HuH-7.5 (cell line): ENCODE measurements at regions not wholly inside any gene's neighbourhood (a gene's known extent, or its start where the extent isn't known, plus 50 kb on each side); places are given as distances from the start of the nearest gene placed in this dataset.
"Not testable (repeated sequence)": the region's sequence is repeated elsewhere in the genome, so short reads cannot be mapped to it uniquely, and the experiment has no call there.

Source experiments
- DNase-seq: peaks from one replicate; pipeline ENCODE4 v3.0.0; 2011; ENCODE audit warnings: low spot score

DNA sequence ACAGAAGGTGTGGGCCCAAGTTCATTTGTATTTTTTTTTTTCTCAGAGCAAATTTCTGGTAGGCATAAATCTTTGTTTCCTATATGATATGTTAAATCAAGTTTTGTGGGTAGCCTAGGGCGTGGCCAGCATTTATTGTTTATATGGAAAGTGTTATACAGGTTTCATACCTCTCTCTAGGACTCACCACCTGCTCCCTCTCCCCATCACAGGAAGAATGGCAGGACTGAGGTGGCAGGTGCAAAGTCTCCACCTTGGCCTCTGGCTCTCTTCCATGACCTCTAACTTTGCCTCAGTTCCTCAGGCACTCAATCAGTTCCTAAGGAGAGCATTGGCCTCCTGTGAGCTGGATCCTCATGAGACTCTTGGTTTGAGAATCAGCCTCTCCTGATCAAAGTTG lies 172.3 kb upstream of the TSC22D1 start:
- DNase-seq = no peak

GRCh38 chr13:44747179-44747578 lies 171.0 kb upstream of the TSC22D1 start:
- DNase-seq = no peak

- DNase-seq = no peak
Measured at GRCh38 chr13:44746690-44747089, 170.6 kb upstream of the TSC22D1 start.

- DNase-seq = no peak
Measured at GRCh38 chr13:44744880-44745633, 168.9 kb upstream of the TSC22D1 start.

DNA sequence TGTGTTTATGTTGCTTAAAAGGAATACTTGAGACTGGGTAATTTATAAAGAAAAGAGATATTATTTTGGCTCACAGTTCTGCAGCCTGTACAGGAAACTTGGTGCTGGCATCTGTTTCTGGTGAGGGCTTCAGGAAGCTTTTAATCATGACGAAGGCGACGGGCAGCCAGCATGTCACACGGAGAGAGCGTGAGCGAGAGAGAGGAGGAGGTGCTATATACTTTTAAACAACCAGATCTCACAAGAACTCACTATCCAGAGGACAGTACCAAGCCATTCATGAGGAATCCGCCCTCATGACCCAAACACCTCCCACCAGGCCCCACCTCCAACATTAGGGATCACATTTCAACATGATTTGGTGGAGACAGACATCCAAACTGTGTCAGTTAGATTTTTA lies 163.4 kb upstream of the TSC22D1 start:
- DNase-seq = no peak

DNA sequence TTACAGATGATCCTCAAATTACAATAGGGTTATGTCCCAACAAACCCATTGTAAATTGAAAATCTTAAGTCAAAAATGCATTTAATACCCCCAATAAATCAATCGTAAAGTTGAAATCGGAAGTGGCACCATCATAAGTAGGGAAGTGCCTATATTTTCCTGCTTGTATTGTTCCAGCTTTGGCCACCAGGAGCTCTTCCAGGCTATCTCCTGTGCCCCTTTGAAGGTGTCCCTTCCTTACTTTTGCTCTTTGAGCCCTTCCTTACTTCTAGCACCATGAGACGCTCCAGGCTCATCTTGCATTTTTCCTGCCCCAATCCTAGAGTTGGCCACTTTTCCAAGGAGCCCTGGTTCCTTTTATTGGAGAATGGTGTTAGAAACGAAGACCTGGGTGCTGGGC lies 163.0 kb upstream of the TSC22D1 start:
- no peak for DNase-seq

- no peak for DNase-seq
Measured at GRCh38 chr13:44738463-44738862, 162.3 kb upstream of the TSC22D1 start.

DNA sequence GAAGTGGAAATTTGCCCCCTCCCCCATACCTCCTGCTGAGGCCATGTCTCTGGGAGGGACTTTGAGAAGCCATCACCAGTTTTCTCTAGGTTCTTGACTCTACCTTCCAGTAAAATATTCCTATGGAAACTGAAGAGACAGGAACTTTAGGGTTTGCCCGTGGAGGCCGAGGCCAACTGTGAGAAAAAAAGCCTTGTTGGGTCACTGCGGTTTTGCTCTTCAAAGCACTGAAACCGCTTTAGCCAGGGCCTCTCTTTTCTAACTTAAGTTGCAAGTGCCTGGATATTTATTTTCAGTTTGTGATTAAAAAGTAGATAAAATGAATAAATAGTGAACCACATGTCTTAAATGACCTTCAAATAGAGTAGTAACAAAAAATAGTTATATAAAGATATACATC lies 159.7 kb upstream of the TSC22D1 start:
- DNase-seq = no peak

DNA sequence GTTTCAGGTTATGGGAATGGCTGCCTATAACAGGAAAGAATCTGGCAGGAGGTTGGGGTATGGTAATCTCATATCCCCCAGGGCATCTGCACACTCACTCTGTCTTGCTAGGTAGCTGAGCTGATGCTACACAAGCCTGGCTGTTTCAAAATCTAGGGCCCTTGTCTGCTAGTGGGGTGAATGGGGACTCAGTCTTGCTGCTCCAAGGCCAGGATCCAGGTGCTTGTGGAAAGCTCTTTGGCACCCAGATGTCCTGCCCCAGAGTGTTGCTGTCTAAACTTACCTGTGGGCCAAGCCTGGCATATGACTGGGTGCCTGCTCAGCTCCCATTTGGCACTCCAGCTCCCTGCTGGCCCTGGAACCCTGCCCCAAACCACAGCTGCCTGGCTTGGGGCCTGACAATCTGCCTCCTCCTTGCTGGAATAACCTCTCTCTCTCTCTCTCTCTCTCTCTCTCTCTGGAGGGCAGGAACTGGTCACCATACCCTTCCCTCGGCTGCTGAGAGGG lies 158.1 kb upstream of the TSC22D1 start:
- DNase-seq = no peak

DNA sequence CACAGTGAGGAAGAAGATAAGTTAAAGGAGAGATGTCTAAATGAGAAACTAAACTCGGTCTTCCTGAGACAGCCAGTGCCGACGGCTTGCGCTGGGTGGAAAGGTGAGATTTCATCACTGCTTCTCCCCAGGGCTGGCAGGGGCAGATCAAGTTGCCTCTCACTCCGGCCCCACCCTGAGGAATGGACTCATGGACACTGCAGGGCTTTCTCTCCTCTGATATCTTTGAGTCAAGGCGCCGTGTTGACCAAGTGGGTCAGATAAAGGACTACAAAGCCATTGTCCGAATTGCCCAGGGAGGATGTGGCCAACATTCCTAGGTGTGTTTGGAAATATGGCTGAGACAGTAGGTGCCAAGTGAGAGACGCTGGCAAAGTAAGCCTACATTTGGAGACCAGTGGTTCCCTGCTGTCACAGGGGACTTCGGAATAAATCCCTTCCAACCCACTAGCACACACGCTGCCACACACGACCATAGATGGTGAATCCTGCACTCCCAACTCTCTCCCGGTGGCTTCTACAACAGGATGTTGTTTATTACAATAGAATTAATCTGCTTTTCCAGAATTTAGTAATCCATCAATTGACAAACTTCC lies 156.5 kb upstream of the TSC22D1 start:
- DNase-seq = no peak

GRCh38 chr13:44730851-44731250 lies 154.7 kb upstream of the TSC22D1 start:
- DNase-seq = no peak

- no peak for DNase-seq
Measured at GRCh38 chr13:44730099-44730498, 154.0 kb upstream of the TSC22D1 start.

DNA sequence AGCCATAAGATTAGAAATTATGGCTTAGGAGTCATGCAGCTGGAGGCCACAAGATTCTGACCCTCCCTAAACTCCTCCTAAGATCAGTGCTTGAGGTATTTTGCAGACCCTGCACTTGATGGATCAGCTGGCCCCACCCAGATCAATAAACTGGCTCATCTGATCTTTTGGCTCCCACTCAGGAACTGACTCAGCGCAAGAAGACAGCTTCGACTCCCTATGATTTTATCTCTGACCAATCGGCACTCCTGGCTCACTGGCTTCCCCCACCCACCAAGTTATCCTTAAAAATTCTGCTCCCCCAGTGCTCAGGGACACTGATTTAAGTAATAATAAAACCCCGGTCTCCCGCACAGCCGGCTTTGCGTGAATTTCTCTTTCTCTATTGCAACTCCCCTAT lies 151.5 kb upstream of the TSC22D1 start:
- DNase-seq = not testable (repeated sequence)

- DNase-seq = no peak
Measured at GRCh38 chr13:44726778-44727177, 150.6 kb upstream of the TSC22D1 start.

- DNase-seq = no peak
Measured at GRCh38 chr13:44726214-44726613, 150.1 kb upstream of the TSC22D1 start.

DNA sequence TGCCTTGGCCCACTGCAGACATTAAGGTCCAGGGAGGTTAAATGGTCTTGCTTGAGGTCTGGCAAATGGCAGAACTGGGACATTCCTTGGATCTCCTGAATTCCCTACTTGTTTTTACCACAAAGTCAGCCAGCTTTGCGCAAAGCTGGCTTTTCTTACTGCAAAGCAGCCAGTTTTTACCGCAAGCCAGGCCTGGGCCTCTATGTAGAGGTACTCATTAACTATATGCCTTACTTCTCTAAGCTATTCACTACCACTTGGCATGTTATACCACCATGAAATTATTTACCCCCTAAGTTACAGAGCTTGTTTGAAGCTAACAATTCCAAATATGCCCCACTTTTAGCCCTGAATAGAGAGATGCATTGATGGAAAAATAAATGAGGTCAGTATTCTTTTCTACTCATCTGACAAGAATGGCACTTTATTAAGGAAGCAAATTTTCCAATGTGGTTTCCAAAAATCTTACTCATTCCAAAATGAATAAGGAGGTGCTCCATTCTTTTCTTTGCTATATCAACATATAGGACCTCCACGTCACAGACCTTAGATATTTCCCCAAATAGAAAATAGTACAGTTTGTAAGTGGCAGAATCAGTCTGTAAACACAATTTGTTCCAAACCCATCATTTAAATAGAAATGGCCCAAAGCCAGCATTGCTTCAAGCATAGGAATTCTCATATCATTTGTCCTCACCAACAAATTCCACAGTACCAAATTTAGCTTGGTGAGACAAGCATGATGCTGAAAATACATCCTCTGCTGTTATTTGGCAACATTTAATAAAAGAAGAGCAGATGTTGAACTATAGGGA lies 143.9 kb upstream of the TSC22D1 start:
- no peak for DNase-seq

- DNase-seq = no peak
Measured at GRCh38 chr13:44718467-44718866, 142.3 kb upstream of the TSC22D1 start.

- DNase-seq = no peak
Measured at GRCh38 chr13:44715287-44716230, 139.4 kb upstream of the TSC22D1 start.

- no peak for DNase-seq
Measured at GRCh38 chr13:44713788-44714469, 137.8 kb upstream of the TSC22D1 start.

GRCh38 chr13:44711706-44712105 lies 135.6 kb upstream of the TSC22D1 start:
- no peak for DNase-seq

DNA sequence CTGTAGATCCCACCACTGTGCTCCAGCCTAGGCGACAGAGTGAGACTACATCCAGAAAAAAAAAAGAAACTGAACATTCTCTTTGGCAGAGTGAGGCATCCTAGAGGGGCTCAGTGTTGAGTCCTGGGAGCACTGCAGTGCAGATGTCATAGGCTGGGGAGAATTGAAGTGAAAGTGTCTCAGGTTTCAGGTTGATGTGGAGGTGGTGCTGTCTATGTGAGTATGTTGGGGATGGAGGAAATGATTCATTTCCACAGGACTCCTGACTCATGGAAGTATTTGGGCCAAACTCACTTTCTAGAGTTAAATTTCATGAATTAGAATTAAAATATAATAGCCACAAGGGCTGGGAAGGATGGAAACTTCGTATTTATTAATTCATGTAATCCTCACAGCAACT lies 134.4 kb upstream of the TSC22D1 start:
- no peak for DNase-seq
